GM23248 (cell line): ENCODE measurements at regions not wholly inside any gene's neighbourhood (a gene's known extent, or its start where the extent isn't known, plus 50 kb on each side); places are given as distances from the start of the nearest gene placed in this dataset.

ENCODE experiments used
- EZH2 ChIP-seq: fragments of 200-600 bp; sonication (generic); IDR thresholded peaks from 2 replicates; pipeline ENCODE4 v1.6.1; 2018; ENCODE audit warnings: antibody characterized with exemption, mild to moderate bottlenecking; ENCODE audit not compliant: insufficient read depth, poor library complexity, severe bottlenecking
- EZH2phosphoT487 ChIP-seq: fragments of 200-600 bp; sonication (generic); IDR thresholded peaks from 2 replicates; pipeline ENCODE4 v1.6.1; 2018; ENCODE audit warnings: antibody characterized with exemption, moderate library complexity, mild to moderate bottlenecking, low read depth; ENCODE audit not compliant: insufficient read depth

GRCh38 chr5:173395933-173396308, 67.7 kb upstream of the STC2 start:
- TF ChIP-seq EZH2, result no peak
- TF ChIP-seq EZH2phosphoT487, result no peak
